Activated T-helper 1 cell treated with anti-CD3 and anti-CD28 coated beads, Interleukin-2, amount 50 U/mL, for 16 hours (primary cell): ENCODE measurements at regions not wholly inside any gene's neighbourhood (a gene's known extent, or its start where the extent isn't known, plus 50 kb on each side); places are given as distances from the start of the nearest gene placed in this dataset.
"Not testable (repeated sequence)": the region's sequence is repeated elsewhere in the genome, so short reads cannot be mapped to it uniquely, and the experiment has no call there.

Experiments
- DNase-seq, 2 donors: peaks; one replicate each; pipeline ENCODE4 v3.0.0-alpha.2; 2020; ENCODE audit warnings: low read depth in 1 of 2, low spot score in 1 of 2

GRCh38 chr1:29427614-29428279, 191.4 kb downstream of the PTPRU start:
- no peak for DNase-seq

GRCh38 chr1:29426701-29427279, 190.5 kb downstream of the PTPRU start:
- DNase-seq: no peak

GRCh38 chr1:29425631-29426030, 189.3 kb downstream of the PTPRU start:
- no peak for DNase-seq

- DNase-seq: no peak
These were observed 187.9 kb downstream of the PTPRU start for GRCh38 chr1:29424266-29424665.

- DNase-seq: no peak
These were observed 183.9 kb downstream of the PTPRU start for GRCh38 chr1:29420202-29420601.

- no peak for DNase-seq
These were observed 181.6 kb downstream of the PTPRU start for GRCh38 chr1:29417971-29418370.

- DNase-seq: no peak
These were observed 181.0 kb downstream of the PTPRU start for GRCh38 chr1:29417147-29417858.

GRCh38 chr1:29416267-29417146, 180.2 kb downstream of the PTPRU start:
- no peak for DNase-seq

- DNase-seq: no peak
These were observed 179.5 kb downstream of the PTPRU start for GRCh38 chr1:29415861-29416260.

GRCh38 chr1:29415156-29415830, 179.0 kb downstream of the PTPRU start:
- DNase-seq: no peak

- DNase-seq: no peak
These were observed 177.8 kb downstream of the PTPRU start for GRCh38 chr1:29414086-29414485.

- no peak for DNase-seq
These were observed 177.3 kb downstream of the PTPRU start for GRCh38 chr1:29413661-29414060.

- no peak for DNase-seq
These were observed 176.3 kb downstream of the PTPRU start for GRCh38 chr1:29412591-29412990.

GRCh38 chr1:29410476-29410875, 174.2 kb downstream of the PTPRU start:
- no peak for DNase-seq

- no peak for DNase-seq
These were observed 173.3 kb downstream of the PTPRU start for GRCh38 chr1:29409616-29410015.

- no peak for DNase-seq
These were observed 172.7 kb downstream of the PTPRU start for GRCh38 chr1:29408831-29409605.

- DNase-seq: no peak
These were observed 170.5 kb downstream of the PTPRU start for GRCh38 chr1:29406814-29407213.

GRCh38 chr1:29400203-29400602, 163.9 kb downstream of the PTPRU start:
- DNase-seq: not testable (repeated sequence)

- DNase-seq: no peak
These were observed 163.1 kb downstream of the PTPRU start for GRCh38 chr1:29399465-29399864.

GRCh38 chr1:29398431-29398830, 162.1 kb downstream of the PTPRU start:
- no peak for DNase-seq
